ENCODE measurements at regions not wholly inside any gene's neighbourhood (a gene's known extent, or its start where the extent isn't known, plus 50 kb on each side); places are given as distances from the start of the nearest gene placed in this dataset.
"Not testable (repeated sequence)": the region's sequence is repeated elsewhere in the genome, so short reads cannot be mapped to it uniquely, and the experiment has no call there.

- H3K27me3 ChIP-seq (ENCODE audit: insufficient read depth, low read length); DNase-seq (ENCODE audit: low read depth, low spot score); H3K79me2 ChIP-seq (ENCODE audit: insufficient read depth, low read length); H2AFZ ChIP-seq (ENCODE audit: low read depth, low read length, poor library complexity, severe bottlenecking); ATAC-seq; H3K9ac ChIP-seq (ENCODE audit: low read length); RAD21 ChIA-PET (ENCODE audit: low non-redundant PET in 1 of 2, low total read pairs in 2 of 2, uncharacterized antibody in 2 of 2, unreplicated experiment in 2 of 2); H3K36me3 ChIP-seq (ENCODE audit: control insufficient read depth in 1 of 2, insufficient read depth in 2 of 2, low read length in 2 of 2); H4K20me1 ChIP-seq (ENCODE audit: insufficient read depth); intact Hi-C loops (cut with micrococcal nuclease); H3K27ac ChIP-seq (ENCODE audit: low read depth, low read length); H3K4me2 ChIP-seq (ENCODE audit: low read length); H3K9me2 ChIP-seq (ENCODE audit: insufficient read depth); H3K9me3 ChIP-seq (ENCODE audit: control insufficient read depth in 1 of 2, insufficient read depth in 1 of 2, low read depth in 1 of 2, low read length in 2 of 2); BruUV-seq (replicated peaks); H3K4me3 ChIP-seq (replicated peaks in 1 of 2; ENCODE audit: low read depth in 1 of 2, low read length in 2 of 2); CTCF ChIA-PET; H3K4me1 ChIP-seq (ENCODE audit: control insufficient read depth in 1 of 2, insufficient read depth in 2 of 2, low read length in 2 of 2); POLR2A ChIA-PET: not testable (repeated sequence)
These were observed 72.1 kb upstream of the SNX9 start for GRCh38 chr6:157750973-157751372.

DNA sequence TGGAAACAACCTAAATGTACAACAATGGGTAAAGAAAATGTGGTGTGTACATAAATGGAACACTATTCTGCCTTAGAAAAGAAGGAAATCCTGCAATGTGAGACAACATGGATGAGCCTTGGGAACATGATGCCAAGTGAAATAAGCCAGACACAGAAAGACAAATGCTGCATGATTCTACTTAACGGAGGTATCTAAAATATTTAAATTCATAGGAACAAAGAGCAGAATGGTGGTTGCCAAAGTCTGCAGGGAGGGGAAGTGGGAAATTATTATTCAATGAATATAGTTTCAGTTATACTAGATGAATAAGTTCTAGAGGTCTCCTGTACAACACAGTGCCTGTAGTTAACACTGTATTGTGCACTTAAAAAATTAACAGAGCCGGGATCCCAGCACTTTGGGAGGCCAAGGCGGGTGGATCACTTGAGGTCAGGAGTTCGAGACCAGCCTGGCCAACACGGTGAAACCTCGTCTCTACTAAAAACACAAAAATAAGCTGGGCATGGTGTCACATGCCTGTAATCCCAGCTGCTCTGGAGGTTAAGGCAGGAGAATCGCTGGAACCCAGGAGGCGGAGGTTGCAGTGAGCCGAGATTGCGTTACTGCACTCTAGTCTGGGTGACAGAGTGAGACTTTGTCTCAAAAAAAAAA lies 71.4 kb upstream of the SNX9 start:
- no peaks in the 10 kb centered on the region for H3K9me3 ChIP-seq (ENCODE audit: control insufficient read depth in 1 of 2, insufficient read depth in 1 of 2, low read depth in 1 of 2, low read length in 2 of 2)
- intact Hi-C loops (cut with micrococcal nuclease) = no loop called here
- no peaks in the 10 kb centered on the region for H3K79me2 ChIP-seq (ENCODE audit: insufficient read depth, low read length)
- H3K4me2 ChIP-seq (ENCODE audit: low read length) = no peak overlapping the region
- ChIA-PET POLR2A (no interaction called here), CTCF (no interaction called here), RAD21 (ENCODE audit: low non-redundant PET in 1 of 2, low total read pairs in 2 of 2, uncharacterized antibody in 2 of 2, unreplicated experiment in 2 of 2) (no interaction called here)
- H3K9ac ChIP-seq (ENCODE audit: low read length) = no peak overlapping the region
- H2AFZ ChIP-seq (ENCODE audit: low read depth, low read length, poor library complexity, severe bottlenecking) = no peak overlapping the region
- H3K9me2 ChIP-seq (ENCODE audit: insufficient read depth) = no peaks in the 10 kb centered on the region
- H4K20me1 ChIP-seq (ENCODE audit: insufficient read depth) = no peaks in the 10 kb centered on the region
- no peak overlapping the region for H3K4me3 ChIP-seq (replicated peaks in 1 of 2; ENCODE audit: low read depth in 1 of 2, low read length in 2 of 2)
- peaks cover 0 to 8% of the 10 kb centered on the region in 2 experiments; a peak in 2 of 4 replicates for H3K4me1 ChIP-seq (ENCODE audit: control insufficient read depth in 1 of 2, insufficient read depth in 2 of 2, low read length in 2 of 2)
- DNase-seq (ENCODE audit: low read depth, low spot score) (no peak), ATAC-seq (no peak)
- H3K27ac ChIP-seq (ENCODE audit: low read depth, low read length) = no peak overlapping the region
- no peaks in the 10 kb centered on the region for H3K36me3 ChIP-seq (ENCODE audit: control insufficient read depth in 1 of 2, insufficient read depth in 2 of 2, low read length in 2 of 2)
- TF ChIP-seq EZH2phosphoT487 (IDR thresholded peaks at IDR 0.05; ENCODE audit: borderline replicate concordance) (no peak), SP1 (IDR thresholded peaks at IDR 0.05; ENCODE audit: low read depth) (no peak), POLR2AphosphoS5 (IDR thresholded peaks at IDR 0.05; ENCODE audit: low read depth, low read length) (no peak), POLR2A (IDR thresholded peaks at IDR 0.05; ENCODE audit: borderline replicate concordance, extremely low read depth, insufficient read depth, insufficient read length) (no peak), ZNF274 (IDR thresholded peaks at IDR 0.05; ENCODE audit: low read depth, low read length) (no peak)
- TF ChIP-seq, protein P1, sequence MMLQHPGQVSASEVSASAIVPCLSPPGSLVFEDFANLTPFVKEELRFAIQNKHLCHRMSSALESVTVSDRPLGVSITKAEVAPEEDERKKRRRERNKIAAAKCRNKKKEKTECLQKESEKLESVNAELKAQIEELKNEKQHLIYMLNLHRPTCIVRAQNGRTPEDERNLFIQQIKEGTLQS (IDR thresholded peaks at IDR 0.05) = no peak
- BruUV-seq (replicated peaks) = no TSS peak
- no peaks in the 10 kb centered on the region for H3K27me3 ChIP-seq (ENCODE audit: insufficient read depth, low read length)

- DNase-seq (ENCODE audit: low read depth, low spot score); CTCF ChIA-PET; H3K4me2 ChIP-seq (ENCODE audit: low read length): not testable (repeated sequence)
These were observed 70.2 kb upstream of the SNX9 start for GRCh38 chr6:157752879-157753278.

More at GRCh38 chr6:157752879-157753278, 70.2 kb upstream of the SNX9 start:
- intact Hi-C loops (cut with micrococcal nuclease); H3K9ac ChIP-seq (ENCODE audit: low read length); POLR2A ChIA-PET; H4K20me1 ChIP-seq (ENCODE audit: insufficient read depth); ATAC-seq; H3K9me2 ChIP-seq (ENCODE audit: insufficient read depth); H3K4me3 ChIP-seq (replicated peaks in 1 of 2; ENCODE audit: low read depth in 1 of 2, low read length in 2 of 2); BruUV-seq (replicated peaks); H2AFZ ChIP-seq (ENCODE audit: low read depth, low read length, poor library complexity, severe bottlenecking); RAD21 ChIA-PET (ENCODE audit: low non-redundant PET in 1 of 2, low total read pairs in 2 of 2, uncharacterized antibody in 2 of 2, unreplicated experiment in 2 of 2); H3K27ac ChIP-seq (ENCODE audit: low read depth, low read length); H3K36me3 ChIP-seq (ENCODE audit: control insufficient read depth in 1 of 2, insufficient read depth in 2 of 2, low read length in 2 of 2); H3K9me3 ChIP-seq (ENCODE audit: control insufficient read depth in 1 of 2, insufficient read depth in 1 of 2, low read depth in 1 of 2, low read length in 2 of 2); H3K79me2 ChIP-seq (ENCODE audit: insufficient read depth, low read length); H3K27me3 ChIP-seq (ENCODE audit: insufficient read depth, low read length): not testable (repeated sequence)
- H3K4me1 ChIP-seq (ENCODE audit: control insufficient read depth in 1 of 2, insufficient read depth in 2 of 2, low read length in 2 of 2) = peaks cover 0 to 18% of the 10 kb centered on the region in 2 experiments; a peak in 3 of 4 replicates

All from HCT116 (cell line).